ENCODE measurements at regions not wholly inside any gene's neighbourhood (a gene's known extent, or its start where the extent isn't known, plus 50 kb on each side); places are given as distances from the start of the nearest gene placed in this dataset.

- TF ChIP-seq POLR2AphosphoS5 (IDR thresholded peaks at IDR 0.05) (no peak), CTCF (IDR thresholded peaks at IDR 0.05) (no peak)
Measured at GRCh38 chr6:79399499-79399898, 137.7 kb downstream of the LCA5 start.
